ENCODE measurements at regions not wholly inside any gene's neighbourhood (a gene's known extent, or its start where the extent isn't known, plus 50 kb on each side); places are given as distances from the start of the nearest gene placed in this dataset.

- no peaks in the 10 kb centered on the region for H3K9me3 ChIP-seq (ENCODE audit: insufficient read depth, low read length, severe bottlenecking)
- H3K79me2 ChIP-seq (ENCODE audit: insufficient read depth, low read length): no peaks in the 10 kb centered on the region
- H3K27ac ChIP-seq (ENCODE audit: low read length): no peak overlapping the region
- no peaks in the 10 kb centered on the region for H3K36me3 ChIP-seq (ENCODE audit: insufficient read depth, low read length)
- no peaks in the 10 kb centered on the region for H3K4me1 ChIP-seq (ENCODE audit: insufficient read depth, low read length)
- no peak overlapping the region for H3K4me2 ChIP-seq (ENCODE audit: insufficient read depth, low read length)
- TF ChIP-seq CTCF (IDR thresholded peaks at IDR 0.05; ENCODE audit: borderline replicate concordance, extremely low read depth, low read length, poor library complexity, severe bottlenecking): no peak
- no peak for TF ChIP-seq EZH2 (IDR thresholded peaks at IDR 0.05; ENCODE audit: borderline replicate concordance, low read depth, low read length, severe bottlenecking)
- no peak overlapping the region for H3K4me3 ChIP-seq (ENCODE audit: low read depth in 1 of 2, low read length in 2 of 2)
- no peak for ATAC-seq (ENCODE audit: insufficient read depth, low read depth)
- no peak overlapping the region for H2AFZ ChIP-seq (ENCODE audit: low read depth, low read length)
- no peaks in the 10 kb centered on the region for H4K20me1 ChIP-seq (ENCODE audit: insufficient read depth, low read length)
- no peak overlapping the region for H3K9ac ChIP-seq (ENCODE audit: low read depth, low read length)
- DNase-seq: no peak
- no peaks in the 10 kb centered on the region for H3K27me3 ChIP-seq (ENCODE audit: insufficient read depth, low read length, poor library complexity)
Measured at GRCh38 chr14:44113769-44114730, 393.0 kb downstream of the FSCB start.

DNA sequence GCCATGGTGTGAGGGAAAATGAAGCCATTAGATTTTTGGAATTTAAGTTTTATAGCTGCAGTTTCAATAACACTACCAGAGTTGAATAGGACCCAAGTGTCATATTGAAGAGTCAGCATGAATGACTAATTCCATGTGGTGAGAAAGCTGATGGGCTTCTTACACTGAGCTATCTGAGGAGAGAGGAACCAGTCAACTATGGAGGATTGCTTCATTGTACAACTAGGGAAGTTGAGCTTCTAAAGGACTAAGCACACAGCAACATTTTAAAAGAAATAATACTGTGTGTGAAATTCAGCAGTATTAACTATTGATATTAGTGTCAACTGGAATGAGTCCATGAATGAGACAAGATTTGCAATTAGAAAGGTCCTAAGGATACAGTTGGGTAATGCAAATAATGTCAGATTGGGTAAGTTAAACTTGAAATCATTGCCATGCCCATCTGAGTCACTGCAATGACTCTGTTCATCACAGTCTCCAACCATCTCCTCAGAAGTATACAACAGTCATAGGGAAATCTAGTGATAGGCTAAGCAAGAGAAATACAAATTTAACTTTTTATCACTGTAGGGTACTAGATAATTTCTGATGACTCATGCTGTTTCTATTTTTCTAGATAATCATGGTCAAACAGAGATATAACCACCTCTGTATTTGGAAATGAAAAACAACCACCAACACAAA lies 394.2 kb downstream of the FSCB start:
- no peaks in the 10 kb centered on the region for H4K20me1 ChIP-seq (ENCODE audit: insufficient read depth, low read length)
- no peaks in the 10 kb centered on the region for H3K27me3 ChIP-seq (ENCODE audit: insufficient read depth, low read length, poor library complexity)
- H3K9ac ChIP-seq (ENCODE audit: low read depth, low read length): no peak overlapping the region
- H3K27ac ChIP-seq (ENCODE audit: low read length): no peak overlapping the region
- ATAC-seq (ENCODE audit: insufficient read depth, low read depth): no peak
- no peaks in the 10 kb centered on the region for H3K9me3 ChIP-seq (ENCODE audit: insufficient read depth, low read length, severe bottlenecking)
- no peaks in the 10 kb centered on the region for H3K79me2 ChIP-seq (ENCODE audit: insufficient read depth, low read length)
- no peak for TF ChIP-seq EZH2 (IDR thresholded peaks at IDR 0.05; ENCODE audit: borderline replicate concordance, low read depth, low read length, severe bottlenecking)
- TF ChIP-seq CTCF (IDR thresholded peaks at IDR 0.05; ENCODE audit: borderline replicate concordance, extremely low read depth, low read length, poor library complexity, severe bottlenecking): no peak
- H3K4me3 ChIP-seq (ENCODE audit: low read depth in 1 of 2, low read length in 2 of 2): no peak overlapping the region
- no peaks in the 10 kb centered on the region for H3K4me1 ChIP-seq (ENCODE audit: insufficient read depth, low read length)
- DNase-seq: no peak
- no peaks in the 10 kb centered on the region for H3K36me3 ChIP-seq (ENCODE audit: insufficient read depth, low read length)
- H3K4me2 ChIP-seq (ENCODE audit: insufficient read depth, low read length): no peak overlapping the region
- H2AFZ ChIP-seq (ENCODE audit: low read depth, low read length): no peak overlapping the region

GRCh38 chr14:44109036-44109435 lies 398.0 kb downstream of the FSCB start:
- no peak overlapping the region for H2AFZ ChIP-seq (ENCODE audit: low read depth, low read length)
- no peaks in the 10 kb centered on the region for H3K36me3 ChIP-seq (ENCODE audit: insufficient read depth, low read length)
- no peak for TF ChIP-seq CTCF (IDR thresholded peaks at IDR 0.05; ENCODE audit: borderline replicate concordance, extremely low read depth, low read length, poor library complexity, severe bottlenecking)
- H3K27me3 ChIP-seq (ENCODE audit: insufficient read depth, low read length, poor library complexity): no peaks in the 10 kb centered on the region
- no peaks in the 10 kb centered on the region for H4K20me1 ChIP-seq (ENCODE audit: insufficient read depth, low read length)
- ATAC-seq (ENCODE audit: insufficient read depth, low read depth) (no peak), DNase-seq (no peak)
- no peak overlapping the region for H3K9ac ChIP-seq (ENCODE audit: low read depth, low read length)
- no peaks in the 10 kb centered on the region for H3K4me1 ChIP-seq (ENCODE audit: insufficient read depth, low read length)
- no peak overlapping the region for H3K27ac ChIP-seq (ENCODE audit: low read length)
- no peaks in the 10 kb centered on the region for H3K9me3 ChIP-seq (ENCODE audit: insufficient read depth, low read length, severe bottlenecking)
- no peaks in the 10 kb centered on the region for H3K79me2 ChIP-seq (ENCODE audit: insufficient read depth, low read length)
- no peak overlapping the region for H3K4me2 ChIP-seq (ENCODE audit: insufficient read depth, low read length)
- H3K4me3 ChIP-seq (ENCODE audit: low read depth in 1 of 2, low read length in 2 of 2): no peak overlapping the region

All from DND-41 (cell line).